ENCODE measurements at regions not wholly inside any gene's neighbourhood (a gene's known extent, or its start where the extent isn't known, plus 50 kb on each side); places are given as distances from the start of the nearest gene placed in this dataset.
"Not testable (repeated sequence)": the region's sequence is repeated elsewhere in the genome, so short reads cannot be mapped to it uniquely, and the experiment has no call there.

GRCh38 chr4:44983083-44983482 is 256.7 kb upstream of the GNPDA2 start:
- DNase-seq (ENCODE audit: low read depth): no peak

GRCh38 chr4:44978020-44978419 is 251.7 kb upstream of the GNPDA2 start:
- DNase-seq (ENCODE audit: low read depth): no peak

GRCh38 chr4:44965435-44966095 is 239.2 kb upstream of the GNPDA2 start:
- no peak for DNase-seq (ENCODE audit: low read depth)

- not testable (repeated sequence) for DNase-seq (ENCODE audit: low read depth)
Measured at GRCh38 chr4:44964086-44964485, 237.7 kb upstream of the GNPDA2 start.

GRCh38 chr4:44961001-44961755 is 234.8 kb upstream of the GNPDA2 start:
- peak; percentile 52 for DNase-seq (ENCODE audit: low read depth)

GRCh38 chr4:44931720-44932119 is 205.4 kb upstream of the GNPDA2 start:
- no peak for DNase-seq (ENCODE audit: low read depth)

GRCh38 chr4:44928785-44929184 is 202.4 kb upstream of the GNPDA2 start:
- no peak for DNase-seq (ENCODE audit: low read depth)

- peak; percentile 24 for DNase-seq (ENCODE audit: low read depth)
Measured at GRCh38 chr4:44927399-44928380, 201.3 kb upstream of the GNPDA2 start.

GRCh38 chr4:44916411-44916810 is 190.1 kb upstream of the GNPDA2 start:
- peak; percentile 49 for DNase-seq (ENCODE audit: low read depth)

- DNase-seq (ENCODE audit: low read depth): no peak
Measured at GRCh38 chr4:44914748-44915147, 188.4 kb upstream of the GNPDA2 start.

- no peak for DNase-seq (ENCODE audit: low read depth)
Measured at GRCh38 chr4:44914223-44914622, 187.9 kb upstream of the GNPDA2 start.

GRCh38 chr4:44912980-44913379 is 186.6 kb upstream of the GNPDA2 start:
- DNase-seq (ENCODE audit: low read depth): no peak

GRCh38 chr4:44908565-44908964 is 182.2 kb upstream of the GNPDA2 start:
- DNase-seq (ENCODE audit: low read depth): no peak

GRCh38 chr4:44872246-44872645 is 145.9 kb upstream of the GNPDA2 start:
- DNase-seq (ENCODE audit: low read depth): no peak

- no peak for DNase-seq (ENCODE audit: low read depth)
Measured at GRCh38 chr4:44871133-44871532, 144.8 kb upstream of the GNPDA2 start.

- no peak for DNase-seq (ENCODE audit: low read depth)
Measured at GRCh38 chr4:44869985-44870384, 143.6 kb upstream of the GNPDA2 start.

- DNase-seq (ENCODE audit: low read depth): no peak
Measured at GRCh38 chr4:44869222-44869882, 143.0 kb upstream of the GNPDA2 start.

GRCh38 chr4:44861756-44862155 is 135.4 kb upstream of the GNPDA2 start:
- peak; percentile 23 for DNase-seq (ENCODE audit: low read depth)

GRCh38 chr4:44859477-44859876 is 133.1 kb upstream of the GNPDA2 start:
- no peak for DNase-seq (ENCODE audit: low read depth)

GRCh38 chr4:44848466-44848865 is 122.1 kb upstream of the GNPDA2 start:
- no peak for DNase-seq (ENCODE audit: low read depth)

- no peak for DNase-seq (ENCODE audit: low read depth)
Measured at GRCh38 chr4:44845993-44846392, 119.6 kb upstream of the GNPDA2 start.

Measured in HT1080 (cell line).